ENCODE measurements at regions not wholly inside any gene's neighbourhood (a gene's known extent, or its start where the extent isn't known, plus 50 kb on each side); places are given as distances from the start of the nearest gene placed in this dataset.

- DNase-seq: no peak
These were observed 261.0 kb upstream of the CDH6 start for GRCh38 chr5:30932273-30933017.

GRCh38 chr5:30930736-30931135 lies 262.8 kb upstream of the CDH6 start:
- DNase-seq: no peak

- no peak for DNase-seq
These were observed 264.5 kb upstream of the CDH6 start for GRCh38 chr5:30928956-30929355.

- no peak for DNase-seq
These were observed 267.3 kb upstream of the CDH6 start for GRCh38 chr5:30926218-30926617.

- no peak for DNase-seq
These were observed 272.1 kb upstream of the CDH6 start for GRCh38 chr5:30921388-30921787.

GRCh38 chr5:30918171-30918570 lies 275.3 kb upstream of the CDH6 start:
- DNase-seq: no peak

- no peak for DNase-seq
These were observed 285.1 kb upstream of the CDH6 start for GRCh38 chr5:30908356-30908755.

- DNase-seq: no peak
These were observed 293.1 kb upstream of the CDH6 start for GRCh38 chr5:30900367-30900766.

- DNase-seq: no peak
These were observed 298.7 kb upstream of the CDH6 start for GRCh38 chr5:30894811-30895210.

GRCh38 chr5:30891660-30892059 lies 301.8 kb upstream of the CDH6 start:
- no peak for DNase-seq

GRCh38 chr5:30890377-30890776 lies 303.1 kb upstream of the CDH6 start:
- no peak for DNase-seq

- no peak for DNase-seq
These were observed 313.0 kb upstream of the CDH6 start for GRCh38 chr5:30880514-30880913.

GRCh38 chr5:30879887-30880286 lies 313.6 kb upstream of the CDH6 start:
- no peak for DNase-seq

- no peak for DNase-seq
These were observed 314.7 kb upstream of the CDH6 start for GRCh38 chr5:30878746-30879145.

GRCh38 chr5:30878296-30878695 lies 315.2 kb upstream of the CDH6 start:
- DNase-seq: no peak

- no peak for DNase-seq
These were observed 319.0 kb upstream of the CDH6 start for GRCh38 chr5:30874241-30875034.

- no peak for DNase-seq
These were observed 322.3 kb upstream of the CDH6 start for GRCh38 chr5:30871196-30871595.

GRCh38 chr5:30867711-30868110 lies 325.8 kb upstream of the CDH6 start:
- no peak for DNase-seq

GRCh38 chr5:30866142-30866541 lies 327.3 kb upstream of the CDH6 start:
- DNase-seq: no peak

- no peak for DNase-seq
These were observed 337.2 kb upstream of the CDH6 start for GRCh38 chr5:30856242-30856641.

- no peak for DNase-seq
These were observed 340.3 kb upstream of the CDH6 start for GRCh38 chr5:30853158-30853557.

- no peak for DNase-seq
These were observed 342.6 kb upstream of the CDH6 start for GRCh38 chr5:30850866-30851265.

GRCh38 chr5:30849931-30850710 lies 343.4 kb upstream of the CDH6 start:
- no peak for DNase-seq

GRCh38 chr5:30846171-30846570 lies 347.3 kb upstream of the CDH6 start:
- DNase-seq: no peak

All from T-helper 1 cell (primary cell).